ENCODE measurements at regions not wholly inside any gene's neighbourhood (a gene's known extent, or its start where the extent isn't known, plus 50 kb on each side); places are given as distances from the start of the nearest gene placed in this dataset.

DNA sequence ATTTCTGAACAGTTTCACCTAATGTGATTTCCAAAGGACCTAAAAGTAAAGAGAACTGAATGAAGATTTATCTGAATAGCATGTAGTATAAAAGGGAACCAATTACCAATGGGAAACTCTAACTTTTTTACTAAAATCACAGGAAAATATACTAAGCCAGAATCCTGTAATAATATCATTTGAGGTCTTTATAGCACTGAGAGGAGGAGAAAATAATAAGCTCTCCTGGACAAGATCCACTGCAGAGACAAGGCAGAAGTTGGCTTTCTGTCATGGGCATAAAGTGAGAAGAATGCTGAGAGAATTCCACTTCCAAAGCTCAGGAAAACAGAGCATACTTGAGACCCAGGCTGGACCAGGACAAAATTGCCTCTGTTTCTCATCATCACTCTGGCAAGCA lies 1131.4 kb downstream of the SORCS1 start:
- TF ChIP-seq, protein P1, sequence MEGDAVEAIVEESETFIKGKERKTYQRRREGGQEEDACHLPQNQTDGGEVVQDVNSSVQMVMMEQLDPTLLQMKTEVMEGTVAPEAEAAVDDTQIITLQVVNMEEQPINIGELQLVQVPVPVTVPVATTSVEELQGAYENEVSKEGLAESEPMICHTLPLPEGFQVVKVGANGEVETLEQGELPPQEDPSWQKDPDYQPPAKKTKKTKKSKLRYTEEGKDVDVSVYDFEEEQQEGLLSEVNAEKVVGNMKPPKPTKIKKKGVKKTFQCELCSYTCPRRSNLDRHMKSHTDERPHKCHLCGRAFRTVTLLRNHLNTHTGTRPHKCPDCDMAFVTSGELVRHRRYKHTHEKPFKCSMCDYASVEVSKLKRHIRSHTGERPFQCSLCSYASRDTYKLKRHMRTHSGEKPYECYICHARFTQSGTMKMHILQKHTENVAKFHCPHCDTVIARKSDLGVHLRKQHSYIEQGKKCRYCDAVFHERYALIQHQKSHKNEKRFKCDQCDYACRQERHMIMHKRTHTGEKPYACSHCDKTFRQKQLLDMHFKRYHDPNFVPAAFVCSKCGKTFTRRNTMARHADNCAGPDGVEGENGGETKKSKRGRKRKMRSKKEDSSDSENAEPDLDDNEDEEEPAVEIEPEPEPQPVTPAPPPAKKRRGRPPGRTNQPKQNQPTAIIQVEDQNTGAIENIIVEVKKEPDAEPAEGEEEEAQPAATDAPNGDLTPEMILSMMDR (IDR thresholded peaks at IDR 0.05) = no peak
- no peak for TF ChIP-seq POLR2A (IDR thresholded peaks at IDR 0.05)
